Right atrium auricular region (tissue), 2 donors: ENCODE measurements at regions not wholly inside any gene's neighbourhood (a gene's known extent, or its start where the extent isn't known, plus 50 kb on each side); places are given as distances from the start of the nearest gene placed in this dataset.
"Not testable (repeated sequence)": the region's sequence is repeated elsewhere in the genome, so short reads cannot be mapped to it uniquely, and the experiment has no call there.

ENCODE experiments used
- DNase-seq: peaks from one replicate; pipeline ENCODE4 v3.0.0-alpha.2; 2019; ENCODE audit warnings: low spot score
- H3K27ac ChIP-seq, 2 donors: fragments of 200-600 bp; sonication (generic); 1 replicate in 1 of 2; 2 replicates in 1 of 2; pipeline ENCODE4 v1.5.1; 2016 to 2019
- H3K27me3 ChIP-seq, 2 donors: fragments of 200-600 bp; sonication (generic); one replicate each; pipeline versions ENCODE4 v1.5.1 to v1.6.0; 2017 to 2019
- H3K36me3 ChIP-seq: fragments of 200-600 bp; sonication (generic); one replicate; pipeline ENCODE4 v1.5.1; 2016
- H3K4me1 ChIP-seq, 2 donors: fragments of 200-600 bp; sonication (generic); one replicate each; pipeline versions ENCODE4 v1.5.1 to v1.6.0; 2017 to 2019
- H3K4me3 ChIP-seq, 2 donors: fragments of 200-600 bp; sonication (generic); 1 replicate in 1 of 2; 2 replicates in 1 of 2; pipeline ENCODE4 v1.5.1; 2017 to 2019; ENCODE audit warnings: mild to moderate bottlenecking in 1 of 2, moderate library complexity in 1 of 2
- H3K9me3 ChIP-seq, 2 donors: fragments of 200-600 bp; sonication (generic); one replicate each; pipeline ENCODE4 v1.5.1; 2019
- TF ChIP-seq, protein P1 (sequence below), 2 donors: fragments of 200-600 bp; sonication (generic); IDR thresholded peaks; one replicate each; pipeline ENCODE4 v1.5.1; 2019; ENCODE audit warnings: antibody characterized with exemption in 2 of 2

DNA sequence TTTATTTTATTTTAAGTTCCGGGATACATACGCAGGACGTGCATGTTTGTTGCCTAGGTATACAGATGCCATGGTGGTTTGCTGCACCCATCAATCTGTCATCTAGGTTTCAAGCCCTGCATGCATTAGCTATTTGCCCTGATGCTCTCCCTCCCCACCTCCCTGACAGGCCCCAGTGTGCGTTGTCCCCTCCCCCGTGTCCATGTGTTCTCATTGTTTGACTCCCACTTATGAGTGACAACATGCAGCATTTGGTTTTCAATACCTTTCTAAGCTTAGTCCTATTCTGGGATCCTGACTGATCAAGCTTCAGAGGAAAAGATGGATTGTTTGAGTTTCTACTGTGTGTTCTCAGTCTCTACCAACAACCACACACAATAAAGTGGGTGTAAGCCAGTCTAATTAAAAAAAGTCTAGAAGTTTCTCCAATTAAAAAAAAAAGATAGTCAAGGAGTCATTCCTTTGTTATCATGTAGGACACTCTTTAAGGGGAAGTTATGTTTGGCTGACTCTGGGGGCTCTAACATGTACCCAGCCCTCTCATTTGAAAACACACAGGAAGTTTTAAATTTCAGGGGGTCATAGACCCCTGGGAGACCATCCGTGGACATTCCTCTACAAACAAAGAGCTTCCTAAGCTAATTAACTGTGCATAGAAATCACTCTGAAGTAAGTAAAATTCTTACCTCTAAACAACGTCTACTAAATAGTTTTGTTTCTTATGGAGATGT lies 66.3 kb upstream of the ADAMTS18 start:
- Histone ChIP-seq H3K9me3 (no peaks in the 10 kb centered on the region), H3K4me1 (no peaks in the 10 kb centered on the region), H3K27me3 (no peaks in the 10 kb centered on the region), H3K36me3 (no peaks in the 10 kb centered on the region), H3K27ac (no peak overlapping the region), H3K4me3 (no peak overlapping the region)
- TF ChIP-seq, protein P1, sequence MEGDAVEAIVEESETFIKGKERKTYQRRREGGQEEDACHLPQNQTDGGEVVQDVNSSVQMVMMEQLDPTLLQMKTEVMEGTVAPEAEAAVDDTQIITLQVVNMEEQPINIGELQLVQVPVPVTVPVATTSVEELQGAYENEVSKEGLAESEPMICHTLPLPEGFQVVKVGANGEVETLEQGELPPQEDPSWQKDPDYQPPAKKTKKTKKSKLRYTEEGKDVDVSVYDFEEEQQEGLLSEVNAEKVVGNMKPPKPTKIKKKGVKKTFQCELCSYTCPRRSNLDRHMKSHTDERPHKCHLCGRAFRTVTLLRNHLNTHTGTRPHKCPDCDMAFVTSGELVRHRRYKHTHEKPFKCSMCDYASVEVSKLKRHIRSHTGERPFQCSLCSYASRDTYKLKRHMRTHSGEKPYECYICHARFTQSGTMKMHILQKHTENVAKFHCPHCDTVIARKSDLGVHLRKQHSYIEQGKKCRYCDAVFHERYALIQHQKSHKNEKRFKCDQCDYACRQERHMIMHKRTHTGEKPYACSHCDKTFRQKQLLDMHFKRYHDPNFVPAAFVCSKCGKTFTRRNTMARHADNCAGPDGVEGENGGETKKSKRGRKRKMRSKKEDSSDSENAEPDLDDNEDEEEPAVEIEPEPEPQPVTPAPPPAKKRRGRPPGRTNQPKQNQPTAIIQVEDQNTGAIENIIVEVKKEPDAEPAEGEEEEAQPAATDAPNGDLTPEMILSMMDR (IDR thresholded peaks at IDR 0.05): no peak
- DNase-seq: no peak

DNA sequence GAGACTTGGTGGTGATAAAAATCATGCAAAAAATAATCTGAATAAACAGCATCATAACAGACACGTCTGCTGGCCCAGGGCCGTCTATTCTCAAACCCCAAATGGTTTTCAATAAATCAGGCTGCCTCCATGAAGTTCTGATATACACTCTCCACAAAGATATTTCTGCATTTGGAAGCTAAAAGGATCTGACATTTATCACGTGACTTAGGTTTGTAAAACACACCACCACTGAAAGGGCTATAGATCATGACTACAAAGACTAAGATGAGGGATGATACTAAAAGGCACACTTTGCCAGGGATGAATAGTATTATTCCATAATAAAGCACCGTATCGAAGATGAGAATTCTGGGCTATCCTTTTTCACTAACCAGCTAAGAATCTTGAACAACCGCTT lies 67.6 kb upstream of the ADAMTS18 start:
- Histone ChIP-seq H3K27me3 (no peaks in the 10 kb centered on the region), H3K4me1 (no peaks in the 10 kb centered on the region), H3K27ac (no peak overlapping the region), H3K9me3 (no peaks in the 10 kb centered on the region), H3K36me3 (no peaks in the 10 kb centered on the region), H3K4me3 (no peak overlapping the region)
- TF ChIP-seq, protein P1 (IDR thresholded peaks at IDR 0.05): no peak
- no peak for DNase-seq

DNA sequence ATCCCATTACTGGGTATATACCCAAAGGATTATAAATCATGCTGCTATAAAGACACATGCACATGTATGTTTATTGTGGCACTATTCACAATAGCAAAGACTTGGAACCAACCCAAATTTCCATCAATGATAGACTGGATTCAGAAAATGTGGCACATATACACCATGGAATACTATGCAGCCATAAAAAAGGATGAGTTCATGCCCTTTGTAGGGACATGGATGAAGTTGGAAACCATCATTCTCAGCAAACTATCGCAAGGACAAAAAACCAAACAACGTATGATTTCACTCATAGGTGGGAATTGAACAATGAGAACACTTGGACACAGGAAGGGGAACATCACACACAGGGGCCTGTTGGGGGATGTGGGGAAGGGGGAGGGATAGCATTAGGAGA lies 71.7 kb upstream of the ADAMTS18 start:
- H3K4me1 ChIP-seq, DNase-seq, H3K4me3 ChIP-seq, H3K27ac ChIP-seq, H3K9me3 ChIP-seq, H3K27me3 ChIP-seq, H3K36me3 ChIP-seq: not testable (repeated sequence)

DNA sequence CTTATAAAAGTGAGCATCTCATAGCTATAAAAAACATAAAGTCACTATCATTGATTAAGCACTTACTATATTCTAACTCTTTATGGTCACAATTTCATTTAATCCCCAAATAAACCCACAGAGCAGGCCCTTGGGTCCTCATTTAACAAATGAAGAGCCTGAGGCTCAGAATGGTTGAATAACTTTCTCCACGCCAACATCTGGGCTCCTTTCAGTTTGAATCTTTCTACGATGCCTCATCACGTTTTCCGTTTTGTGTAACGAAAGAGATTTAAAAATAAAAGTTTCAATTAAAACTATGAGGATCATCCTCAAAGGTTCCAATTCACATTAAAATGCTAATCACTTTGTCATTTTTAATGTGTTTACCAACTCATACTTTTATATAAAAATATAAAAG lies 74.2 kb upstream of the ADAMTS18 start:
- H3K27me3 ChIP-seq: no peaks in the 10 kb centered on the region
- TF ChIP-seq, protein P1 (IDR thresholded peaks at IDR 0.05): no peak
- H3K27ac ChIP-seq: no peak overlapping the region
- no peaks in the 10 kb centered on the region for H3K36me3 ChIP-seq
- no peaks in the 10 kb centered on the region for H3K9me3 ChIP-seq
- no peak overlapping the region for H3K4me3 ChIP-seq
- no peaks in the 10 kb centered on the region for H3K4me1 ChIP-seq
- no peak for DNase-seq

DNA sequence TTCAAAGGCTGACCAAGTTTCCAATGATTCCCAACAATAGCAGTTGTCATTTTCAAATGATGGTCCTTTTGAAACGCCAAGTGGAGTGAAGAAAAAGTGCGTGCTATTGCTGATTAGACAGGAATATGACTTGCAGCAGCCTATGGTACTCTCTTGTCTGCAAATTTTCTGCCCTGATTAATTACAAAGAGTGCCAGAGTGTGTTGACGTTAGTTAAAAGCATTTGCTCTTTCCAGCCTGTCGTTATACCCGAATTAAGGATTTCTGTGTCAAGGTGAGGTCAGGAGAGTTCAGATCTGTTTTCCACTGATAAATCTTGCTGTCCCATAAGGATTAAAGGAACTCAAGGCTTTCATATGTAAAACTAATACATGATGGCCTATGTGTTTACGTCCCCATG lies 75.0 kb upstream of the ADAMTS18 start:
- H3K9me3 ChIP-seq: no peaks in the 10 kb centered on the region
- no peak overlapping the region for H3K27ac ChIP-seq
- TF ChIP-seq, protein P1 (IDR thresholded peaks at IDR 0.05): no peak
- H3K27me3 ChIP-seq: no peaks in the 10 kb centered on the region
- H3K4me3 ChIP-seq: no peak overlapping the region
- DNase-seq: no peak
- H3K4me1 ChIP-seq: no peaks in the 10 kb centered on the region
- no peaks in the 10 kb centered on the region for H3K36me3 ChIP-seq

DNA sequence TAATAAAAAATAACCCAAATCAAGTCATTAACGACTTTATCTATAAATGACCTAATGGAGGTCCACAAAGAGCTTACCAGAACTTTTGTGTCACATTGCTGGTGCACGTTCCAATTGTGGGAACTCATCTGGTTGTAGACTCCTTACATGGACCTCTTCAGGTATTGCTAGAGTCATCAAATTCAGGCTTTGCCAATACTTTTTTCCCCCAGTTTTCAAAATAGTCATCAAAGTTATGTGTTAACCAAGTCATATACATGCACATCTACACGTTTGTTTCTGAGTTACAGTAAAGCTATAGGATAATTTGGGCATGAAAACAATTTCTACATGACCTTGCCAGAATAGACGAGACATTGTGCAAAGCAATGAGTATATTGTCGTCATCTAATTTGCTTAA lies 76.2 kb upstream of the ADAMTS18 start:
- Histone ChIP-seq H3K4me3 (no peak overlapping the region), H3K27me3 (no peaks in the 10 kb centered on the region), H3K36me3 (no peaks in the 10 kb centered on the region), H3K9me3 (no peaks in the 10 kb centered on the region), H3K27ac (no peak overlapping the region), H3K4me1 (no peaks in the 10 kb centered on the region)
- no peak for DNase-seq
- TF ChIP-seq, protein P1 (IDR thresholded peaks at IDR 0.05): no peak
